A673 (cell line): ENCODE measurements at regions not wholly inside any gene's neighbourhood (a gene's known extent, or its start where the extent isn't known, plus 50 kb on each side); places are given as distances from the start of the nearest gene placed in this dataset.

Experiments used
- BruUV-seq: library from RNA; stranded (reverse); fragments of 400-500 nt; replicated peaks from 2 replicates; lab custom pipeline; 2021; lab: Mats Ljungman, UMichigan
- CTCF ChIA-PET: fragments of 300-600 bp; sonication (Branson Sonifier 250); formaldehyde crosslinking; loops from one replicate; lab custom pipeline; 2022; ENCODE audit warnings: antibody characterized with exemption; lab: Charles Lee
- POLR2A ChIA-PET: fragments of 300-600 bp; sonication (Branson Sonifier 250); formaldehyde crosslinking; loops from one replicate; lab custom pipeline; 2022; ENCODE audit warnings: antibody characterized with exemption; ENCODE audit not compliant: low non-redundant PET; lab: Charles Lee
- DNase-seq: peaks from one replicate; pipeline ENCODE4 v3.0.0-alpha.2; 2015; ENCODE audit warnings: low spot score
- H3K27ac ChIP-seq: fragments of 200-600 bp; sonication (generic); 2 replicates; pipeline ENCODE4 v1.5.1; 2016; ENCODE audit warnings: mixed run types, low read depth, mild to moderate bottlenecking, mixed read lengths, antibody characterized with exemption, low read length; ENCODE audit not compliant: poor library complexity, severe bottlenecking
- H3K27me3 ChIP-seq: fragments of 200-600 bp; sonication (generic); replicated peaks from 2 replicates; pipeline ENCODE4 v1.6.1; 2017; ENCODE audit warnings: mixed run types, low read depth, mild to moderate bottlenecking, mixed read lengths, antibody characterized with exemption, low read length; ENCODE audit not compliant: insufficient read depth, poor library complexity
- H3K36me3 ChIP-seq: fragments of 200-600 bp; sonication (generic); 2 replicates; pipeline ENCODE4 v1.6.1; 2016; ENCODE audit warnings: mixed run types, mild to moderate bottlenecking, mixed read lengths, antibody characterized with exemption, low read length; ENCODE audit not compliant: insufficient read depth, poor library complexity, severe bottlenecking
- H3K4me1 ChIP-seq: fragments of 200-600 bp; sonication (generic); 2 replicates; pipeline ENCODE4 v1.6.1; 2017; ENCODE audit warnings: mixed run types, mild to moderate bottlenecking, mixed read lengths, antibody characterized with exemption, low read length; ENCODE audit not compliant: insufficient read depth, poor library complexity, severe bottlenecking
- H3K4me3 ChIP-seq: fragments of 200-600 bp; sonication (generic); 2 replicates; pipeline ENCODE4 v1.5.1; 2016; ENCODE audit warnings: low read depth, mixed run types, mild to moderate bottlenecking, mixed read lengths, low read length; ENCODE audit not compliant: poor library complexity, severe bottlenecking
- H3K9me3 ChIP-seq: fragments of 200-600 bp; sonication (generic); 2 replicates; pipeline ENCODE4 v1.6.1; 2016; ENCODE audit warnings: mixed run types, low read depth, mild to moderate bottlenecking, mixed read lengths, antibody characterized with exemption, low read length; ENCODE audit not compliant: poor library complexity, severe bottlenecking
- EZH2 ChIP-seq: fragments of 200-600 bp; sonication (generic); IDR thresholded peaks from 2 replicates; pipeline ENCODE4 v1.6.1; 2017; ENCODE audit warnings: borderline replicate concordance, low read depth, mild to moderate bottlenecking, mixed read lengths, antibody characterized with exemption, low read length; ENCODE audit not compliant: poor library complexity, severe bottlenecking
- intact Hi-C: fragments of 100-400 bp; cut with micrococcal nuclease; formaldehyde crosslinking; loops from one replicate; pipeline ENCODE4 v1.10.0; 2022; ENCODE audit not compliant: unreplicated experiment
- TF ChIP-seq, protein P1 (sequence below): fragments of 300-800, 200-600 bp; sonication (generic); conservative IDR thresholded peaks from 2 replicates; pipeline ENCODE4 v1.5.1; 2017; ENCODE audit warnings: low read depth, mild to moderate bottlenecking, antibody characterized with exemption, low read length, moderate library complexity, mixed read lengths

DNA sequence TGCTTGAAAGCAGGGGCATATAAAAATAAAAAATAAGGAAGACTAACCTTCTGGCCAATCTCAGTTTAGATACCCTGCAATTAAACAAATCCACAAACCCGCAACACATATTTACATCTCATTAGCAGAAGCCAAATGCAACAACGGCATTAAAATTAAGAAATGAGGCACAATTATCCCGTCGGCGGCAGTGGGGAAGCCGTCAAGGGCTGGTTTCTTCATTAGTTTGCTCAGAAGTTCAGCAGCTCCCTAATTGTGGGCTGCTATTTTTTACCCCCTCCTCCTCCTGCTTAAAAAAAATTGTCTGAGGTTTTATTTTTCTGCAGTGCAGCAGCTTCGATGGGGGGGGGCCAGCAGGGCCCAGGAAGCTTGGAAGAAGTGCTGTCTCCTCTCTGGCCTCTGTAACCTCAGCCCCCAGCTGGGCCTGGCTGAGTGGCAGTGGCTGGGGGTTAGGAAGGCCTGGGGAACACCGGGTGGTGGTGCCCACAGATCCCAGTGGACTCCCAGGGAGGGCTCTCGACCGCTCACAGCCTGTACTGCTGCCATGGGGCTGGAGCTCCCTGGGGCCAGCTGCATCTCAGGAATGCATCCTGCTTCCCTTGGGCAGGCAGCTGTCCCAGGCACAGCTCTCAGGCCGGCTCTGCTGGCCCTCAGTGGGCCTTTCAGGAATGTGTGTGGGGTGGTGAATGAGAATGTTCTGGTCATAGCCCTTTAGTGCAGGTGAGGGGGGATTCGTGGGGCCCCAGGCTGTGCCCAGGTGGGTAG lies 148.7 kb upstream of the B3GAT1 start:
- Histone ChIP-seq H3K36me3 (no peaks in the 10 kb centered on the region), H3K27ac (no peak overlapping the region), H3K4me1 (no peaks in the 10 kb centered on the region), H3K27me3 (no peaks in the 10 kb centered on the region), H3K9me3 (no peaks in the 10 kb centered on the region), H3K4me3 (no peak overlapping the region)
- ChIA-PET CTCF (no interaction called here), POLR2A (no interaction called here)
- no TSS peak for BruUV-seq
- intact Hi-C loops: no loop called here
- TF ChIP-seq, protein P1, sequence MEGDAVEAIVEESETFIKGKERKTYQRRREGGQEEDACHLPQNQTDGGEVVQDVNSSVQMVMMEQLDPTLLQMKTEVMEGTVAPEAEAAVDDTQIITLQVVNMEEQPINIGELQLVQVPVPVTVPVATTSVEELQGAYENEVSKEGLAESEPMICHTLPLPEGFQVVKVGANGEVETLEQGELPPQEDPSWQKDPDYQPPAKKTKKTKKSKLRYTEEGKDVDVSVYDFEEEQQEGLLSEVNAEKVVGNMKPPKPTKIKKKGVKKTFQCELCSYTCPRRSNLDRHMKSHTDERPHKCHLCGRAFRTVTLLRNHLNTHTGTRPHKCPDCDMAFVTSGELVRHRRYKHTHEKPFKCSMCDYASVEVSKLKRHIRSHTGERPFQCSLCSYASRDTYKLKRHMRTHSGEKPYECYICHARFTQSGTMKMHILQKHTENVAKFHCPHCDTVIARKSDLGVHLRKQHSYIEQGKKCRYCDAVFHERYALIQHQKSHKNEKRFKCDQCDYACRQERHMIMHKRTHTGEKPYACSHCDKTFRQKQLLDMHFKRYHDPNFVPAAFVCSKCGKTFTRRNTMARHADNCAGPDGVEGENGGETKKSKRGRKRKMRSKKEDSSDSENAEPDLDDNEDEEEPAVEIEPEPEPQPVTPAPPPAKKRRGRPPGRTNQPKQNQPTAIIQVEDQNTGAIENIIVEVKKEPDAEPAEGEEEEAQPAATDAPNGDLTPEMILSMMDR: no peak
- TF ChIP-seq EZH2: no peak
- DNase-seq: no peak

DNA sequence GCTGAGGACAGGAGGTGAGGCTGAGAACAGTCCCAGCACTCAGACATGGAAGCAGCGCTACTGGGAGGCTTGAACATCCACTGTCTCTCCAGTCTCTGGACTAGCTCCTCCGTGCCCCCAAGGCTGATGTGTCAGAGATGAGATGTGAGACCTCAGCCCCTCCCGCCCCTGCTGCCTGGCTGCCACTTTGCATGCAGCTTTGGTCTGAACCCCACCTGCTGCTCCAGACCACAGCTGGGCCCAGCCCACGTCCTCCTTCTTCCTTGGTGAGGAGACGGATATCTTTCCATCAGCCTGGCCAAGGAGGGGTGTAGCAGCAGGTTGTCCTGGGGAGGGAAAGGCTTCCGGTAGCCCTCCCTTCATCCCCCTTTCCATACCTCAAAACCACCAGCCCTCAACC lies 148.0 kb upstream of the B3GAT1 start:
- Histone ChIP-seq H3K9me3 (no peaks in the 10 kb centered on the region), H3K27me3 (no peaks in the 10 kb centered on the region), H3K36me3 (no peaks in the 10 kb centered on the region), H3K4me3 (no peak overlapping the region), H3K27ac (no peak overlapping the region), H3K4me1 (no peaks in the 10 kb centered on the region)
- BruUV-seq: no TSS peak
- intact Hi-C loops: no loop called here
- no peak for DNase-seq
- ChIA-PET POLR2A (no interaction called here), CTCF (no interaction called here)
- TF ChIP-seq, protein P1: no peak

DNA sequence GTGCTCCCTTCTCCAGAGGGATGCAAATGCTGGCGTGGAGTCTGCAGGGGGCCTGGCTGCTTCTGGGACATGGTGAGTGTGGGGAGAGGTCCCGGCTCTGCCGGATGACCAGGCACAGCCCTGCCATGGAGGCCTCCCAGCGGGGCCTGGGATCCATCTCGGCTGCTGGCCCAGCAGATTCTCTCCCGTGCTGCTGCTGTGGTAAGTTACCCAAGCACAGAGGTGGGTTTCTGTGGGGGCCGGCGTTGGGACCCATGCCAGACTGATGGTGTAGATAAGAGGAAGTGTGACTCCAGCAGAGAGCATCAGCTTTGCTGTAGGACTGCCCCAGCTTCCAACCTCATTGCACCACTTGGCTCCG lies 147.5 kb upstream of the B3GAT1 start:
- CTCF ChIA-PET: no interaction called here
- POLR2A ChIA-PET: no interaction called here
- Histone ChIP-seq H3K4me3 (no peak overlapping the region), H3K4me1 (no peaks in the 10 kb centered on the region), H3K27ac (no peak overlapping the region), H3K9me3 (no peaks in the 10 kb centered on the region), H3K27me3 (no peaks in the 10 kb centered on the region), H3K36me3 (no peaks in the 10 kb centered on the region)
- intact Hi-C loops: no loop called here
- BruUV-seq: no TSS peak
- DNase-seq: no peak
- TF ChIP-seq, protein P1: no peak
